Fibroblast of lung (primary cell): ENCODE measurements at regions not wholly inside any gene's neighbourhood (a gene's known extent, or its start where the extent isn't known, plus 50 kb on each side); places are given as distances from the start of the nearest gene placed in this dataset.

Experiments used
- EZH2 ChIP-seq: IDR thresholded peaks from 2 replicates; pipeline ENCODE4 v1.5.1; 2012; ENCODE audit warnings: low read length, control low read depth, mild to moderate bottlenecking; ENCODE audit errors: missing control alignments
- TF ChIP-seq, protein P1 (sequence below), 2 donors: IDR thresholded peaks in 1 of 2; conservative IDR thresholded peaks in 1 of 2; 1 replicate in 1 of 2; 2 replicates in 1 of 2; pipeline ENCODE4 v1.5.1; 2011 to 2012; ENCODE audit warnings: low read length in 2 of 2, control low read depth in 1 of 2, inconsistent platforms in 1 of 2, low read depth in 1 of 2, mild to moderate bottlenecking in 1 of 2

DNA sequence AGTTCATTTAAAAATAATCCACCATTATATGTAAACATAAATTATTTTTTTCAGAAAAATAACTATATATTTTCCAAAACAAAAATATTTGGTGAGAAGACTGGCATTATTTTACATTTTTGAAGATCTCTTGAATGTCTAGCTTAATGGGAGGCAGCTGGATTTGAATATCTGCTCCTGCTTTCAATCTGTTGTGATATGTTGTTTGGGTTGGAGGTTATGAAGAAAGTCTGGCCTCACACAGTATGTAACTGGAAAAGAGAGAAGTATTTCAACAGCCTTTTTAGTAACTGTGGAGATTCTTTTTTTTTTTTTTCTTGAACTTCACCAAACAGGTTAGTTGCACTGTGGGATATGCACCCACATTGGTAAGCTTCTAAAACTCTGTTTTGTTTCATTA, 84.7 kb upstream of the SLIT3 start:
- TF ChIP-seq, protein P1, sequence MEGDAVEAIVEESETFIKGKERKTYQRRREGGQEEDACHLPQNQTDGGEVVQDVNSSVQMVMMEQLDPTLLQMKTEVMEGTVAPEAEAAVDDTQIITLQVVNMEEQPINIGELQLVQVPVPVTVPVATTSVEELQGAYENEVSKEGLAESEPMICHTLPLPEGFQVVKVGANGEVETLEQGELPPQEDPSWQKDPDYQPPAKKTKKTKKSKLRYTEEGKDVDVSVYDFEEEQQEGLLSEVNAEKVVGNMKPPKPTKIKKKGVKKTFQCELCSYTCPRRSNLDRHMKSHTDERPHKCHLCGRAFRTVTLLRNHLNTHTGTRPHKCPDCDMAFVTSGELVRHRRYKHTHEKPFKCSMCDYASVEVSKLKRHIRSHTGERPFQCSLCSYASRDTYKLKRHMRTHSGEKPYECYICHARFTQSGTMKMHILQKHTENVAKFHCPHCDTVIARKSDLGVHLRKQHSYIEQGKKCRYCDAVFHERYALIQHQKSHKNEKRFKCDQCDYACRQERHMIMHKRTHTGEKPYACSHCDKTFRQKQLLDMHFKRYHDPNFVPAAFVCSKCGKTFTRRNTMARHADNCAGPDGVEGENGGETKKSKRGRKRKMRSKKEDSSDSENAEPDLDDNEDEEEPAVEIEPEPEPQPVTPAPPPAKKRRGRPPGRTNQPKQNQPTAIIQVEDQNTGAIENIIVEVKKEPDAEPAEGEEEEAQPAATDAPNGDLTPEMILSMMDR (conservative IDR thresholded peaks at IDR 0.05 in 1 of 2, IDR thresholded peaks at IDR 0.05 in 1 of 2; ENCODE audit: low read depth in 1 of 2, low read length in 2 of 2): no peak
- no peak for TF ChIP-seq EZH2
